ENCODE measurements at regions not wholly inside any gene's neighbourhood (a gene's known extent, or its start where the extent isn't known, plus 50 kb on each side); places are given as distances from the start of the nearest gene placed in this dataset.
"Not testable (repeated sequence)": the region's sequence is repeated elsewhere in the genome, so short reads cannot be mapped to it uniquely, and the experiment has no call there.

DNA sequence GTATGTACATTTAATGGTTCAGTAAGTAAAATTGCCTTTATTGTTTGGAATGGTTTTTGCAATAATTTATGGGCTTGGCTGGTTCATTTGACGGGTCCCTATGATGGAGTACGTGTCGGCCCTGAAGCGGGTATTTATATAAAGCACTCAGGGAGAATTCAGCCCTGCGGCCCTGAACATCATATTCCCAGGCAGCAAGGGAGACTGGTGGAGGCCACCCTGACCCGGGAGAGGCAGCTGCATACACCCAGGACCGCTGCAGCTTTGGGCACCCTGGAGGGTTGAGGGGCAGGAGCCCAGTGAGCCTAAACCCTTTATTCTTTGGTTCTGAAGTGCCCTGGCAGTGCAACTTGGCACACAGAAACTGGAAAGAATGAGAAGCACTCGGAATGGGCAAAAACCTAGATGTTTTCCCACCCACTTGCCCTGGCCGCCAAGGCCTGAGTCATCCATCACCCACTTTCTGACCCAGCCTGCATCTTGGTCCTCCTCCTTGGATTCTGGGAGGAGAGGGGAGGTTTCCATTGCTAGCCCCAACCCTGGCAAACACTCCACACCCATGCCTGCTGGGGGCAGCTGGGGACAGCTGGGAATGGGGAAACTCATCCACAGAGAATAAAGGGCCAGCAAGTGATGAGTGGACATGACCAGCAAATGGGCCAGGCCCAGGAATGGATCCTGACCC, 162.2 kb upstream of the TNRC6C start:
- no peak overlapping the region for H3K4me3 Mint-ChIP-seq
- no peak overlapping the region for H3K27ac Mint-ChIP-seq
- no peaks in the 10 kb centered on the region for H3K27me3 Mint-ChIP-seq (ENCODE audit: low read depth)
- H3K9me3 Mint-ChIP-seq: no peaks in the 10 kb centered on the region
- CTCF ChIA-PET: no interaction called here
- H3K4me1 Mint-ChIP-seq (ENCODE audit: low read depth): no peaks in the 10 kb centered on the region
- intact Hi-C loops (cut with micrococcal nuclease): no loop called here
- no peaks in the 10 kb centered on the region for H3K36me3 Mint-ChIP-seq (ENCODE audit: low read depth)
- no peak for DNase-seq

DNA sequence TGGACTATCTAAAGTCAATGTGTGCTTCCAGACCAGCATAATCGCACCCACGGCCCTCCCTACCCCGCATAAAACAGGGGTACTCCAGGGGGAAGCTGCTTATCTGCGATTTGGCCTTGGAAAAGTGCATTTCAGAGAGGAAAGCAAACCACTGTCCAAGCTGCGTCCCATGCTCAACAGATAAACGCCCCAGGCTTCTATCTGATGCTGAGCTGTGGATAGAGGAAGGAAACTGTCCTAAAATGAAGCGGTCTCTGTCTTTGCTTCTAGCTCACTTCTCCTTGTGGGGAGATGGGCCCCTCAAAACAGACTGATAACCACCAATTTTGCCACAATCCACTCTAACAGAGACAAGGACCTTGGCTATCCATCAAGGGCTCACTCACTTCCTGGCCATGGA, 160.5 kb upstream of the TNRC6C start:
- CTCF ChIA-PET: interaction anchor here (0.7 to 1.3 kb wide), 3 partner anchors 33 to 215 kb away, joined by 3 to 5 read pairs (median 3); no protein-coding TSS in a partner anchor
- peaks cover 8% of the 10 kb centered on the region for H3K27me3 Mint-ChIP-seq (ENCODE audit: low read depth)

DNA sequence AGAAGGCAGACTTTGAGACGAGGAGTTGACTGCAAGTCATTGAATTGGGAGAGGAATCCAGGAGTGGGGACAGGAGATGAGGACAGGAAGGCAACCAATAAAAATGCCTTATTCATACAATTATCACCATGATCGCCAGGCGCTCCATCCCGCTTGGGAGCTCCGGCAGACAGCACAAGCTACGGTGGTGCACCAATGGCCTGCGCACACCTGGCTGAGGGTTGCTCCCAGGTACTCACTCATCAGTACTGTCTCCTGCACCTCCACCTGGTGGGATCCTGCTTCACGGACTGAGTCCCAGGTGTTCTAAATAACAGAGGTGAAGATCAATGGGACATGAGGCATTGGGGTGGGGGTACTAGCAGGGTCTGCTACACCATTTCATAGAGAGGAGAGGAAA, 160.0 kb upstream of the TNRC6C start:
- DNase-seq: no peak
- CTCF ChIA-PET: interaction anchor here (1.3 kb wide), 1 partner anchor 215 kb away, joined by 5 read pairs; no protein-coding TSS in a partner anchor
- Mint-ChIP-seq H3K27ac (no peak overlapping the region), H3K4me3 (no peak overlapping the region), H3K36me3 (ENCODE audit: low read depth) (no peaks in the 10 kb centered on the region), H3K4me1 (ENCODE audit: low read depth) (no peaks in the 10 kb centered on the region), H3K27me3 (ENCODE audit: low read depth) (peaks cover 8% of the 10 kb centered on the region), H3K9me3 (no peaks in the 10 kb centered on the region)
- intact Hi-C loops (cut with micrococcal nuclease): no loop called here

More for the DNA sequence above, 160.5 kb upstream of the TNRC6C start:
- Mint-ChIP-seq H3K27ac (no peak overlapping the region), H3K36me3 (ENCODE audit: low read depth) (no peaks in the 10 kb centered on the region), H3K4me1 (ENCODE audit: low read depth) (no peaks in the 10 kb centered on the region), H3K9me3 (no peaks in the 10 kb centered on the region), H3K4me3 (no peak overlapping the region)
- intact Hi-C loops (cut with micrococcal nuclease): no loop called here
- no peak for DNase-seq

DNA sequence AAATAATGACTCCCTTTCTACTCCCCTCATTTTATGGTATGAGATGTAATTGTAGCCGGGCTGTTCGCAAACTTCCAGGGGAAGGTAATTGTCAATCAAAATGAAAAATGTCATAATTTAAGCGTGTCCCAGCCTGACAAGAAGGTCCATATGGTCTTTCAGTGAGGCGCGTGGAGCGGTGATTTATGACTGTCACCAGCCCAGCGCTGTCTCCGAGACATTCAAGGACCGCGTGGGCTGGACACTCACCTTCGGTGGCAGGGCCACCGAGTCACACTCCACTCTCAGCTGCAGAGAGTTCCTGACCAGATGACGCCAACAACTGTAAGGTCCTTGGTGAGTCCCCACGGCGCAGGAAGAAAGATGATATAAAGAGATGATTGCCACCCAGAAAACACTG, 157.7 kb upstream of the TNRC6C start:
- no peak for DNase-seq
- Mint-ChIP-seq H3K4me1 (ENCODE audit: low read depth) (no peaks in the 10 kb centered on the region), H3K27me3 (ENCODE audit: low read depth) (peaks cover 8% of the 10 kb centered on the region), H3K27ac (no peak overlapping the region), H3K4me3 (no peak overlapping the region), H3K9me3 (no peaks in the 10 kb centered on the region), H3K36me3 (ENCODE audit: low read depth) (no peaks in the 10 kb centered on the region)
- intact Hi-C loops (cut with micrococcal nuclease): no loop called here
- CTCF ChIA-PET: no interaction called here

DNA sequence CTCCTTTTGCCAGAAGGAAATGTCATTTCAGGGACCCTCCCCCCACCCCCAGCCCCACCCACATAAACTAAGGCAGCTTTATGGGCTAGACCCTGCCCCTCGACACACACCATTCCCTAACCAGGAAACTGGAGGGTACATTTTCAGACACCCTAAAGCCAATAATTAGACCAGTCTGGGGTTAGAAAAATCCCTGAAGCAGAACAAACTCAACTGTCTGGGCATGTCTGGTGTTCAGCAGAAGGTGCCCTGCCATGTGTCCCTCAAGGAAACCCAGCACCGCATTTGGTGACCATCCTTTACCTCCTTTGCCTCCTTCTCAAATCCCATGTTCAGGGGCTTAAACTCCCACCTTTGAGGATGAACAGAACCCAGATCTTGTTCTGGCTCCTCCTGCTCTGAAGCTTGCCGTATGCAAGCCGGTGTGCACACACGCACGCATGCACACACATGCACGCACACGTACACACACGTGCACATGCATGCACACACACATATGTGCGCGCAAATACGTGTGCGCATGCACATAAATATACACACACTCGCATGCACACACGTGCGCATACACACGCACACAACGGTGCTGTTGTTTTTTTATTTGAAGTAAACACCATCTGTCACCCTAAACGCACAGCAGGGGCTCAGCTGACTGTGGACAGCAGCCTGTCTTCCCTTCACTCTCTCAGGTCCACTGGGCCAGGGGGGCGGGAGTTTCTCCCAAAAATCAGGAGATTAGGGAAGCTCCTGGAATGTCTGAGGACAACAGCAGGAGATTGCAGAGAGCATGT, 156.8 kb upstream of the TNRC6C start:
- no peaks in the 10 kb centered on the region for H3K4me1 Mint-ChIP-seq (ENCODE audit: low read depth)
- H3K9me3 Mint-ChIP-seq: no peaks in the 10 kb centered on the region
- no peaks in the 10 kb centered on the region for H3K36me3 Mint-ChIP-seq (ENCODE audit: low read depth)
- H3K27ac Mint-ChIP-seq: no peak overlapping the region
- no peak for DNase-seq
- no peak overlapping the region for H3K4me3 Mint-ChIP-seq
- CTCF ChIA-PET: no interaction called here
- intact Hi-C loops (cut with micrococcal nuclease): no loop called here
- peaks cover 8% of the 10 kb centered on the region for H3K27me3 Mint-ChIP-seq (ENCODE audit: low read depth)

DNA sequence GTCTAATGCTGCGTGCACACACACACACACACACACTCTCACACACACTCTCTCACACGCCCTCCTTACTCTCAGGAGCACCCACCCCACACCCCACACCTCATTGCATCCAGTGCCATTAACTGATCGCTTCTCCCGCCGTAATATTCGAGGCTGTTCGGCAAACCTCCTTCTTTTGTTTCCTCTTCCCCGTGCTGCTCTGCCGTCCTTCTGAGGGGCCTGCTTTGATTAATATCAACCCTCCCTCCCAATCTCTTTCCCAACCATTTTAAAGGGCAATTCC, 156.2 kb upstream of the TNRC6C start:
- H3K36me3 Mint-ChIP-seq (ENCODE audit: low read depth): no peaks in the 10 kb centered on the region
- DNase-seq: no peak
- no peak overlapping the region for H3K4me3 Mint-ChIP-seq
- H3K27me3 Mint-ChIP-seq (ENCODE audit: low read depth): peaks cover 8% of the 10 kb centered on the region
- H3K27ac Mint-ChIP-seq: no peak overlapping the region
- H3K4me1 Mint-ChIP-seq (ENCODE audit: low read depth): no peaks in the 10 kb centered on the region
- no peaks in the 10 kb centered on the region for H3K9me3 Mint-ChIP-seq
- CTCF ChIA-PET: no interaction called here
- intact Hi-C loops (cut with micrococcal nuclease): no loop called here

DNA sequence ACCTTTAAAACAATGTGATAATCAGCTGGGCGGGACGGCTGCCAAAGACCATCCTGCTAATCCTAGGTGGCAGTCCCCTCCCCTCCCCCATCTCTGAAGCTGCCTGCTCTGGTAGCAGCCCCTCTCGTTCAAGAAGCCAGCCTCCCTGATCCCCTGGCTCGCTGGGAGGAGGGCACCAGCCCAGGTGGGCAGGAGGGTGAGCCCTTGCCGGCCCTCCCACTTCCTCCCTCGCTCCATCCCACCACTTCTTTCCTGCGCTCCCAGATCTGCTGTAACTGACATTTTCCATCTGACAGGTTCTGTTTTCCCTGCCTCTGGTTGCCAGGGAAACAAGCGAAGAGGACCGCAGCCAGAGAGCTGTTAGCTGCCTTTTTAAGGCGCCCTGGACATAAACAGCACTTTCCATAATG, 155.7 kb upstream of the TNRC6C start:
- intact Hi-C loops (cut with micrococcal nuclease): no loop called here
- H3K4me3 Mint-ChIP-seq: no peak overlapping the region
- H3K36me3 Mint-ChIP-seq (ENCODE audit: low read depth): no peaks in the 10 kb centered on the region
- H3K27ac Mint-ChIP-seq: no peak overlapping the region
- peaks cover 8% of the 10 kb centered on the region for H3K27me3 Mint-ChIP-seq (ENCODE audit: low read depth)
- H3K9me3 Mint-ChIP-seq: no peaks in the 10 kb centered on the region
- H3K4me1 Mint-ChIP-seq (ENCODE audit: low read depth): no peaks in the 10 kb centered on the region
- no peak for DNase-seq
- CTCF ChIA-PET: no interaction called here

DNA sequence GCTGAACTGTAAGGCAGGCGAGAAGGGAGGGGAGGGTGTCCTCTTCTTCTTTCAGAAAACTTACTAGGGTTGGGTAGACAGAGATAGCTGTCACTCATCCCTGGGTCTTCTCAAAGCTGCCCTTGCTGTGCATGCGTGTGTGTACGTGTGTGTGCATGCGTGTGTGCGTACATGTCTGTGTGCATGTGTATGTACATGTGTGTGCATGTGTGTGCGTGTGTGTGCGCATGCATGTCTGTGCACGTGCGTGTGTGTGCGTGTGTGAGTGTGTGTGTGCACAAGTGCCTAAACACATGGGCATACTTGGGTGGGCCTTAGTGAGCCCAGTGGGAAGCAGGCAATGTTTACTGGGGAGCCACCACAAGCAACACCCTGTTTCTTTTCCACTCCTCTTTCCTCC, 154.8 kb upstream of the TNRC6C start:
- intact Hi-C loops (cut with micrococcal nuclease): no loop called here
- no peak for DNase-seq
- no peak overlapping the region for H3K4me3 Mint-ChIP-seq
- H3K36me3 Mint-ChIP-seq (ENCODE audit: low read depth): no peaks in the 10 kb centered on the region
- CTCF ChIA-PET: no interaction called here
- no peaks in the 10 kb centered on the region for H3K4me1 Mint-ChIP-seq (ENCODE audit: low read depth)
- no peak overlapping the region for H3K27ac Mint-ChIP-seq
- H3K27me3 Mint-ChIP-seq (ENCODE audit: low read depth): peaks cover 8% of the 10 kb centered on the region
- H3K9me3 Mint-ChIP-seq: no peaks in the 10 kb centered on the region

DNA sequence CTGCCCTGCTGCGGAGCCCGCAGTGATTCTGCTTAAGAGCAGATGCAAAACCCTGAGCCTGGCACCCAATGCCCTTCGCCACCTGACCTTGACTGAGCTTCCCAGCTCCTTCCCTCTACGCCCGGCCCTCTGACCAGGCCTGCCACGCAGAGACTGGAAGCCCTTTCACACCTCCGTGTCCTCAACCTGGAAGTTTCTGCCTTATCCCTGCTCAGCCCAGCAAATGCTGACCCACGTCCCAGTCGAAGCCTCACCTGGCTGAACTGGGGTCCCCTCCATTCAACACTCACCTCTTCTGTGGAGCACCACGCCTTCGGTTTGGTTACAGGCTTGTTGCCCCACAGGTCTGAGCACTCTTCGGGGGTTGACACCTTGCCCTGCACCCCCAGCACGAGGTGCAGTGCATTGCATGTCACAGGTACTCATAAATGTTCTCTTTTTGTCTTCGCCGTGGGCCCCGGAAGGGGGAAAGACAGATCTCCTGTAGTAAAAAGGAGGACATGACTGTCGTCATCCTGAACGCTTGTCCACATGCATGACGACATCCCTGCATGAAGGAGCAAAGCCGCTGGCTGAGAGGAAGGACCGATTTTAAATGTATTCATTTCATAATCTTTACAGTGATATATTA, 153.6 kb upstream of the TNRC6C start:
- no peaks in the 10 kb centered on the region for H3K36me3 Mint-ChIP-seq (ENCODE audit: low read depth)
- CTCF ChIA-PET: no interaction called here
- H3K4me3 Mint-ChIP-seq: no peak overlapping the region
- intact Hi-C loops (cut with micrococcal nuclease): no loop called here
- peaks cover 8% of the 10 kb centered on the region for H3K27me3 Mint-ChIP-seq (ENCODE audit: low read depth)
- no peak overlapping the region for H3K27ac Mint-ChIP-seq
- no peaks in the 10 kb centered on the region for H3K4me1 Mint-ChIP-seq (ENCODE audit: low read depth)
- H3K9me3 Mint-ChIP-seq: no peaks in the 10 kb centered on the region
- DNase-seq: no peak

DNA sequence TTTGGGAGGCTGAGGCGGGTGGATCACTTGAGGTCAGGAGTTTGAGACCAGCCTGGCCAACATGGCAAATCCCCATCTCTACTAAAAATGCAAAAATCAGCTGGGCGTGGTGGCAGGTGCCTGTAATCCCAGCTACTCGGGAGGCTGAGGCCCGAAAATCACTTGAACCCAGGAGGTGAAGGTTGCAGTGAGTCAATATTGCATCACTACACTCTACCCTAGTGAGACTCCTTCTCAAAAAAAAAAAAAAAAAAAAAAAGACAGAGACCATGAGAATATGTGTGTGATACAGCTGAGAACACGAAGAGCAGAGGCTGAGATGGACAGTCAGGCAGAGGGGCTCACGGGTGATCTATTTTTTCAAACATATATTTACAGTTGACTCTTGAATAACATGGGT, 152.5 kb upstream of the TNRC6C start:
- intact Hi-C loops (cut with micrococcal nuclease): not testable (repeated sequence)

DNA sequence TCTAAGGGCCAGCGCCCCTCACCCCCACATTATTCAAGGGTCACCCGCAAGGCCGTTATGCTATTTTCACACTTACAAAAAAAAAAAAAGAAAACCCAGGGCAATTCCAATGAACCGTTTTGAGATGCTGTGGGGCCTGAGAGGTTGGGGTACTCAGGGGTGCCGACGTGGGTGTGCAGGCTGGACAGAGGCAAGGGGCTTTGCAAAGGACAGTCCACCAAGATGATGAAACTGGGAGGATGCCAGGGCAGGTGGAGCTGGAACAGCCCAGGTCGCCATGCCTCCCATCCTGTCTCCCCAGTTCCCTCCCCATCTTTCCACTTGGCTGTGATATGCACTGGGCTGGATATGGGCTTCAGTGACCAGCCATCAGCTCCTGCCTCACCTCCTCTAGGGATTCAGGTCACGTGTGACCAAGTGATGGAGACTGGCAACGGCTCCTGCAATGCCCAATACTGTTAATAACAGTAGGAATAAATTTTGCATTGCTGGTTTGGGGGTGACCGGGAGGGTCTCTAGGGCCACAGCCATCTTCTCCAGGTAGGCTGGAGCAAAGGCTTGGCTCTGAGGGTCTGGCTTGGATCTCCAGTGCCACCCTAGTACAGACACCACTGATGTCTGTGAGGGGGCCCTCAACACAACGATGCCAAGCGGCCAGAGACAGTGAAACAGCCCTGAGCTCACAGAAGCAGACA, 151.3 kb upstream of the TNRC6C start:
- CTCF ChIA-PET: no interaction called here
- peaks cover 6% of the 10 kb centered on the region for H3K27me3 Mint-ChIP-seq (ENCODE audit: low read depth)

More for the DNA sequence above, 152.5 kb upstream of the TNRC6C start:
- H3K27me3 Mint-ChIP-seq (ENCODE audit: low read depth); H3K4me1 Mint-ChIP-seq (ENCODE audit: low read depth); H3K4me3 Mint-ChIP-seq; H3K27ac Mint-ChIP-seq; H3K36me3 Mint-ChIP-seq (ENCODE audit: low read depth); DNase-seq; H3K9me3 Mint-ChIP-seq; CTCF ChIA-PET: not testable (repeated sequence)

DNA sequence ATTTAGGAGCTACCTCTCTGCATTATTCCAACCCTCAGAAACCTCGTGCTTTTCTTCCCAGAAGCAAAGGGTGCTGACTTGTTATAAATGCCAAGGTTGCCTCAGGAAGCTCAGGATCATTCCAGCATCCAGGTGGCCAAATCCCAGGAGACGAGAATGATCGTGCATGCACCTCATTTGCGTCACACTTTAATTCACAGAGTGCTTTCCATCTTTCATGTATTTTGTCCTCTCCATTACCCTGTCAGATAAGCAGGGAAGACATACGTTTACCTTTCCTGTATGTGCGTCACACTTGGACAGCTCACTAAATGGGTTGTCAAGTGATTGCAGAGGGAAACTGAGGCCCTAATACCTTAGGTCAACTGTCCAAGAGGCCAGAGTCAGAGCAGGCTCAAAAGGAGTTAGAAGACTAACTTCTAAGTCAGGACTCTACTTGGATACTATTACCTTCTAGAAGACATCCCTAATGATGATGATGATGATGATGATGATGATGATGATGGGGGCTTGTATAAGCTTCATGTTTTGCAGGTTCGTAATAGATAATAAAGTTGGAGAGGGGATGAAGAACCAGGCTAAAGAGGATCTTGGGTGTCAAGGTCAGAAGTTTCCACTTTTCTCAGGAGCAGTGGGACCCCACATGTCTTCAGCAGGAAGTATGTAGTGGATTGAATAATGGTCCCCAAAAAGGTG, 150.6 kb upstream of the TNRC6C start:
- peaks cover 1% of the 10 kb centered on the region for H3K27me3 Mint-ChIP-seq (ENCODE audit: low read depth)
- H3K27ac Mint-ChIP-seq: no peak overlapping the region
- CTCF ChIA-PET: no interaction called here
- H3K36me3 Mint-ChIP-seq (ENCODE audit: low read depth): no peaks in the 10 kb centered on the region
- no peak for DNase-seq
- no peaks in the 10 kb centered on the region for H3K4me1 Mint-ChIP-seq (ENCODE audit: low read depth)
- no peaks in the 10 kb centered on the region for H3K9me3 Mint-ChIP-seq
- intact Hi-C loops (cut with micrococcal nuclease): no loop called here
- H3K4me3 Mint-ChIP-seq: no peak overlapping the region

More for the DNA sequence above, 151.3 kb upstream of the TNRC6C start:
- intact Hi-C loops (cut with micrococcal nuclease): no loop called here
- Mint-ChIP-seq H3K36me3 (ENCODE audit: low read depth) (no peaks in the 10 kb centered on the region), H3K4me3 (no peak overlapping the region), H3K9me3 (no peaks in the 10 kb centered on the region), H3K27ac (no peak overlapping the region), H3K4me1 (ENCODE audit: low read depth) (no peaks in the 10 kb centered on the region)
- no peak for DNase-seq

Measured in activated naive CD4-positive, alpha-beta T cell treated with anti-CD3 and anti-CD28 coated beads for 36 hours (primary cell).